Mesenchymal stem cell (in vitro differentiated cells and primary cell): ENCODE measurements at regions not wholly inside any gene's neighbourhood (a gene's known extent, or its start where the extent isn't known, plus 50 kb on each side); places are given as distances from the start of the nearest gene placed in this dataset.

ENCODE experiments used
- DNase-seq: peaks from one replicate; pipeline ENCODE4 v3.0.0-alpha.2; 2013
- H2AFZ ChIP-seq: one replicate; pipeline ENCODE4 v1.6.1; 2013; ENCODE audit warnings: low read depth, mild to moderate bottlenecking, control low read depth, inconsistent platforms, low read length, moderate library complexity
- H2AK5ac ChIP-seq: 2 replicates; pipeline ENCODE4 v1.6.1; 2013; ENCODE audit warnings: low read length, moderate library complexity, mild to moderate bottlenecking, inconsistent platforms; ENCODE audit not compliant: severe bottlenecking
- H2BK120ac ChIP-seq: one replicate; pipeline ENCODE4 v1.6.1; 2013; ENCODE audit warnings: low read depth, mild to moderate bottlenecking, inconsistent platforms, low read length, moderate library complexity
- H2BK12ac ChIP-seq, 2 experiments: one replicate each; pipeline ENCODE4 v1.6.1; 2013; ENCODE audit warnings: inconsistent platforms in 2 of 2, low read length in 2 of 2, mild to moderate bottlenecking in 2 of 2, moderate library complexity in 2 of 2, control low read depth in 1 of 2
- H2BK15ac ChIP-seq: one replicate; pipeline ENCODE4 v1.6.1; 2013; ENCODE audit warnings: mild to moderate bottlenecking, low read depth, inconsistent platforms; ENCODE audit not compliant: poor library complexity, severe bottlenecking
- H2BK5ac ChIP-seq: 2 replicates; pipeline ENCODE4 v1.6.1; 2013; ENCODE audit warnings: low read depth, mild to moderate bottlenecking, low read length, control low read depth, inconsistent platforms; ENCODE audit not compliant: poor library complexity, severe bottlenecking
- H3K14ac ChIP-seq, 2 experiments: one replicate each; pipeline ENCODE4 v1.6.1; 2013; ENCODE audit warnings: inconsistent platforms in 2 of 2, low read length in 2 of 2, control low read depth in 1 of 2, mild to moderate bottlenecking in 1 of 2, moderate library complexity in 1 of 2
- H3K18ac ChIP-seq, 2 experiments: one replicate each; pipeline ENCODE4 v1.6.1; 2013; ENCODE audit warnings: inconsistent platforms in 2 of 2, low read length in 2 of 2, control low read depth in 1 of 2, low read depth in 1 of 2, mild to moderate bottlenecking in 1 of 2
- H3K23ac ChIP-seq, 2 experiments: one replicate each; pipeline ENCODE4 v1.6.1; 2013; ENCODE audit warnings: inconsistent platforms in 2 of 2, low read length in 2 of 2, mild to moderate bottlenecking in 2 of 2, moderate library complexity in 2 of 2, control low read depth in 1 of 2
- H3K27ac ChIP-seq: 2 replicates; pipeline ENCODE4 v1.5.1; 2013; ENCODE audit warnings: mild to moderate bottlenecking, moderate library complexity, low read length, control low read depth, inconsistent platforms; ENCODE audit not compliant: poor library complexity, severe bottlenecking
- H3K27me3 ChIP-seq, 2 experiments: 2 replicates each; pipeline versions ENCODE4 v1.6.1 to v1.7.0; 2013; ENCODE audit warnings: low read length in 2 of 2, mild to moderate bottlenecking in 2 of 2, moderate library complexity in 2 of 2, control low read depth in 1 of 2, inconsistent platforms in 1 of 2; ENCODE audit not compliant: control insufficient read depth in 1 of 2, insufficient read depth in 1 of 2
- H3K36me3 ChIP-seq, 2 experiments: 2 replicates each; pipeline versions ENCODE4 v1.6.1 to v1.7.0; 2013; ENCODE audit warnings: low read length in 2 of 2, control low read depth in 1 of 2, inconsistent platforms in 1 of 2, low read depth in 1 of 2, mild to moderate bottlenecking in 1 of 2; ENCODE audit not compliant: insufficient read depth in 2 of 2, control insufficient read depth in 1 of 2
- H3K4ac ChIP-seq, 2 experiments: one replicate each; pipeline ENCODE4 v1.6.1; 2013; ENCODE audit warnings: inconsistent platforms in 2 of 2, low read length in 2 of 2, mild to moderate bottlenecking in 2 of 2, moderate library complexity in 2 of 2, control low read depth in 1 of 2, low read depth in 1 of 2
- H3K4me1 ChIP-seq: 2 replicates; pipeline ENCODE4 v1.6.1; 2013; ENCODE audit warnings: low read depth, low read length, control low read depth; ENCODE audit not compliant: control insufficient read depth, insufficient read depth
- H3K4me2 ChIP-seq: 2 replicates; pipeline ENCODE4 v1.6.1; 2013; ENCODE audit warnings: low read length, mild to moderate bottlenecking, inconsistent platforms; ENCODE audit not compliant: poor library complexity, severe bottlenecking
- H3K4me3 ChIP-seq, 2 experiments: 2 replicates each; pipeline versions ENCODE4 v1.5.1 to v1.7.0; 2013; ENCODE audit warnings: low read length in 2 of 2, mild to moderate bottlenecking in 2 of 2, control low read depth in 1 of 2, low read depth in 1 of 2; ENCODE audit not compliant: insufficient read depth in 1 of 2
- H3K79me1 ChIP-seq: replicated peaks from 2 replicates; pipeline ENCODE4 v1.6.1; 2013; ENCODE audit warnings: mild to moderate bottlenecking, control low read depth, low read length, inconsistent platforms; ENCODE audit not compliant: poor library complexity, severe bottlenecking
- H3K9ac ChIP-seq: 2 replicates; pipeline ENCODE4 v1.7.0; 2013; ENCODE audit warnings: mild to moderate bottlenecking, low read length, moderate library complexity
- H3K9me3 ChIP-seq: 2 replicates; pipeline ENCODE4 v1.7.0; 2013; ENCODE audit warnings: mild to moderate bottlenecking, low read length; ENCODE audit not compliant: control insufficient read depth
- H4K8ac ChIP-seq: one replicate; pipeline ENCODE4 v1.6.1; 2013; ENCODE audit warnings: inconsistent platforms, mild to moderate bottlenecking, low read length, moderate library complexity
- H4K91ac ChIP-seq: one replicate; pipeline ENCODE4 v1.6.1; 2013; ENCODE audit warnings: mild to moderate bottlenecking, low read length, inconsistent platforms
- WGBS: methylation state at CpG from one replicate; pipeline ENCODE4 v1.1.7; 2013; ENCODE audit warnings: mixed read lengths; 5-methylcytosine and 5-hydroxymethylcytosine counted together

DNA sequence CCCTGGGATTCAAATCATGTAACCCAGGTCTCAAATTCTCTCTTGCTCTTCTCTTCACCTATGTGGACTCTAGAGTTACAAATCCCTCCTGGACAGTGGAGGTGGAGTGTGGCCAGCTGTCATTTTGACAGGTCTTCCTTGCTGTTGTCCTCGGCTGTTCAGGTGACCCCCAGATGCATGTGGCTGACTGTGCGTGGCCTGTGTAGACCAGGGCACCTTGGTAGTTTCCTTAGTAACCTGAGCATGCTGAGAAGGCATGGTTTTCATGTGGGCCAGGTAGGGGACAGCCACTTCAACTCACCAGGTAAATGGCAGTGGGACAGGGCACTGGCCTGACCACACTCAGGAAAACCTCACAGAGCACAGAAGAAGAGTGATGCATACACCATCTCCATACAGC is 155.0 kb upstream of the TSHZ3 start:
- Histone ChIP-seq H3K9me3 (no peaks in the 10 kb centered on the region), H3K36me3 (no peaks in the 10 kb centered on the region), H3K4ac (no peak overlapping the region), H3K18ac (no peak overlapping the region), H2AK5ac (no peak overlapping the region), H2BK15ac (no peak overlapping the region), H2BK5ac (no peak overlapping the region), H4K91ac (no peak overlapping the region), H3K79me1 (no peaks in the 10 kb centered on the region), H3K4me3 (no peak overlapping the region), H3K27me3 (peaks cover 0 to 26% of the 10 kb centered on the region in 2 experiments), H3K4me2 (no peak overlapping the region), H3K23ac (no peak overlapping the region), H3K27ac (no peak overlapping the region), H2AFZ (no peak overlapping the region), H3K14ac (no peak overlapping the region), H4K8ac (no peak overlapping the region), H3K9ac (no peak overlapping the region), H2BK120ac (no peak overlapping the region), H2BK12ac (no peak overlapping the region), H3K4me1 (no peaks in the 10 kb centered on the region)
- DNase-seq, result no peak
- 88% methylated on average over 2 of the region's 2 CpGs for WGBS

DNA sequence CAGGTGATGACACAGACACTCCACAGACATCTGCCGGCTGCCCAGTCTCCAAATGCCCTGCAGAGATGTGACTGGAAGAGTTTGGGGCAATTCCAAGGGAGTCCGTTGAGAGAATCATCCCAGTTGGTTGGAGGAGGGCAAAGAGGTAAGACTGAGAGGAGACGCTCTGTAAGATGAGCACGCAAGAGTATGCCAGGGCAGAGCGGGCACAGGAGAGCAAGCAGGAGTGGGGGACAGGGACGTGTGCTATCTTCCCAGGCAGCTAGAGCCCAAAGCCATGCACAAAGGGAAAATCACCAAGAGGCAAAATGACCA is 156.3 kb upstream of the TSHZ3 start:
- Histone ChIP-seq H3K9me3 (no peaks in the 10 kb centered on the region), H2AFZ (no peak overlapping the region), H3K14ac (no peak overlapping the region), H3K9ac (no peak overlapping the region), H2BK12ac (no peak overlapping the region), H2BK5ac (no peak overlapping the region), H3K27me3 (peaks cover 0 to 26% of the 10 kb centered on the region in 2 experiments), H3K23ac (no peak overlapping the region), H2BK120ac (no peak overlapping the region), H3K4me3 (no peak overlapping the region), H3K4ac (no peak overlapping the region), H4K8ac (no peak overlapping the region), H3K27ac (no peak overlapping the region), H3K18ac (no peak overlapping the region), H3K79me1 (no peaks in the 10 kb centered on the region), H4K91ac (no peak overlapping the region), H2BK15ac (no peak overlapping the region), H3K36me3 (no peaks in the 10 kb centered on the region), H2AK5ac (no peak overlapping the region), H3K4me2 (no peak overlapping the region), H3K4me1 (no peaks in the 10 kb centered on the region)
- no peak for DNase-seq
- WGBS, result 87% methylated on average over 6 of the region's 6 CpGs

DNA sequence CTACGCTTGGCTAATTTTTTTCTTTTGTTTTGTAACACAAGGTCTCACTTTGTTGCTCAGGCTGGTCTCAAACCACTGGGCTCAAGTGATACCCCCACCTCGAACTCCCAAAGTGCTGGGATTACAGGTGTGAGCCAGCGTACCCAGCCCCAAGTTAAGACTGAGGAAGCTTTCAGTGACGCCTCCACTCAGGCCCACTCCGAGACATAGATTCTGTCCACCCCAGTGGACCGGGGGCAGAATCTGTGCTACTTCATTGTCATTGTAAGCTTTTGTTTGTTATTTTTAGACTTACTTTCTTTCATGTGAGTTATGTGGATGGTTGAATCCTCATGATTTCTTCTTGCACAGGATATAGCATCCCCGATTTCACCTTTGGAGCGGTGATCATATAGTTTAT is 156.9 kb upstream of the TSHZ3 start:
- H4K91ac ChIP-seq, result no peak overlapping the region
- no peak overlapping the region for H3K18ac ChIP-seq
- H2AFZ ChIP-seq, result no peak overlapping the region
- H3K4me1 ChIP-seq, result no peaks in the 10 kb centered on the region
- H4K8ac ChIP-seq, result no peak overlapping the region
- H2BK15ac ChIP-seq, result no peak overlapping the region
- no peak overlapping the region for H3K4me2 ChIP-seq
- WGBS, result 89% methylated on average over 6 of the region's 8 CpGs
- H3K14ac ChIP-seq, result no peak overlapping the region
- DNase-seq, result no peak
- no peak overlapping the region for H3K4me3 ChIP-seq
- no peak overlapping the region for H3K4ac ChIP-seq
- H3K23ac ChIP-seq, result no peak overlapping the region
- peaks cover 0 to 26% of the 10 kb centered on the region in 2 experiments for H3K27me3 ChIP-seq
- H3K79me1 ChIP-seq, result no peaks in the 10 kb centered on the region
- no peak overlapping the region for H2BK12ac ChIP-seq
- no peak overlapping the region for H2BK5ac ChIP-seq
- H3K9me3 ChIP-seq, result no peaks in the 10 kb centered on the region
- no peak overlapping the region for H3K9ac ChIP-seq
- no peak overlapping the region for H2BK120ac ChIP-seq
- H3K27ac ChIP-seq, result no peak overlapping the region
- H2AK5ac ChIP-seq, result no peak overlapping the region
- H3K36me3 ChIP-seq, result no peaks in the 10 kb centered on the region

DNA sequence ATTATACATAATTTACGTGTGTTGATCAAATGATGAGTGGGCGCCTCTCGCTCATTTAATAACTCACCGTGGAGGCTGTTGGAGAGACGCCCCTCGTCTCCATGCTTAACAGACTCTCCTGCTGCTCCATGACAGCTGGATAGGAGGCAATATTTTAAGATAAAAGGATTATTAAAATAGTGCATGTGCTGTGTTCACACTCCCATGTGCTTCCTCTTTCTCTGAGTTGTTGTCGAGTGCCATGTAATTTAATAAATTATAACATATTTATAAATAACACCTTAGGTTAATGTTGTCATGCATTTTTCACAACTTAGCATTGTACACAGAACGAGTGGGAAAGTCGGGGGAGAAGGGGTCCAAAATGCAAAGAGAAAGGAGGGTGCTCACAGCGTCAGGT is 161.4 kb upstream of the TSHZ3 start:
- no peak overlapping the region for H3K4me2 ChIP-seq
- H2BK12ac ChIP-seq, result no peak overlapping the region
- H3K14ac ChIP-seq, result no peak overlapping the region
- H3K9me3 ChIP-seq, result no peaks in the 10 kb centered on the region
- H3K79me1 ChIP-seq, result no peaks in the 10 kb centered on the region
- H3K4me3 ChIP-seq, result no peak overlapping the region
- no peak overlapping the region for H3K27ac ChIP-seq
- H4K91ac ChIP-seq, result no peak overlapping the region
- no peak overlapping the region for H3K9ac ChIP-seq
- H4K8ac ChIP-seq, result no peak overlapping the region
- H2BK5ac ChIP-seq, result no peak overlapping the region
- DNase-seq, result no peak
- no peak overlapping the region for H3K18ac ChIP-seq
- H2BK120ac ChIP-seq, result no peak overlapping the region
- 93% methylated on average over 9 of the region's 10 CpGs for WGBS
- no peaks in the 10 kb centered on the region for H3K36me3 ChIP-seq
- H2BK15ac ChIP-seq, result no peak overlapping the region
- H3K4me1 ChIP-seq, result no peaks in the 10 kb centered on the region
- peaks cover 0 to 28% of the 10 kb centered on the region in 2 experiments for H3K27me3 ChIP-seq
- H2AFZ ChIP-seq, result no peak overlapping the region
- no peak overlapping the region for H3K4ac ChIP-seq
- H3K23ac ChIP-seq, result no peak overlapping the region
- no peak overlapping the region for H2AK5ac ChIP-seq
